ENCODE measurements at regions not wholly inside any gene's neighbourhood (a gene's known extent, or its start where the extent isn't known, plus 50 kb on each side); places are given as distances from the start of the nearest gene placed in this dataset.
"Not testable (repeated sequence)": the region's sequence is repeated elsewhere in the genome, so short reads cannot be mapped to it uniquely, and the experiment has no call there.

GRCh38 chr15:36029606-36030210 is 483.7 kb upstream of the DPH6 start:
- Histone ChIP-seq H3K9me3 (no peaks in the 10 kb centered on the region), H3K4me3 (no peak overlapping the region), H3K27me3 (no peaks in the 10 kb centered on the region), H3K36me3 (no peaks in the 10 kb centered on the region), H3K27ac (no peak overlapping the region), H3K4me1 (no peaks in the 10 kb centered on the region)
- DNase-seq (ENCODE audit: extremely low spot score in 2 of 2), result no peak
- no peak for TF ChIP-seq CTCF (IDR thresholded peaks at IDR 0.05)
- TF ChIP-seq POLR2A (IDR thresholded peaks at IDR 0.05), result no peak
- TF ChIP-seq POLR2AphosphoS5 (IDR thresholded peaks at IDR 0.05; ENCODE audit: insufficient read depth in 1 of 2, low read depth in 1 of 2), result no peak
- intact Hi-C loops (cut with DNase I), result no loop called here

GRCh38 chr15:36039996-36040572 is 494.1 kb upstream of the DPH6 start:
- DNase-seq (ENCODE audit: extremely low spot score in 2 of 2), result no peak
- Histone ChIP-seq H3K36me3 (no peaks in the 10 kb centered on the region), H3K27me3 (no peaks in the 10 kb centered on the region), H3K9me3 (no peaks in the 10 kb centered on the region), H3K4me1 (no peaks in the 10 kb centered on the region), H3K4me3 (no peak overlapping the region), H3K27ac (no peak overlapping the region)
- TF ChIP-seq CTCF (IDR thresholded peaks at IDR 0.05) (no peak), POLR2A (IDR thresholded peaks at IDR 0.05) (no peak), POLR2AphosphoS5 (IDR thresholded peaks at IDR 0.05; ENCODE audit: insufficient read depth in 1 of 2, low read depth in 1 of 2) (no peak)
- intact Hi-C loops (cut with DNase I), result no loop called here

GRCh38 chr15:36047018-36047716 is 501.2 kb upstream of the DPH6 start:
- intact Hi-C loops (cut with DNase I); DNase-seq (ENCODE audit: extremely low spot score in 2 of 2); H3K9me3 ChIP-seq; H3K4me3 ChIP-seq; H3K27me3 ChIP-seq; H3K4me1 ChIP-seq; H3K36me3 ChIP-seq; H3K27ac ChIP-seq: not testable (repeated sequence)

GRCh38 chr15:36050899-36051298 is 504.9 kb upstream of the DPH6 start:
- H3K27ac ChIP-seq, result no peak overlapping the region
- no peak for DNase-seq (ENCODE audit: extremely low spot score in 2 of 2)
- no peak for TF ChIP-seq POLR2AphosphoS5 (IDR thresholded peaks at IDR 0.05; ENCODE audit: insufficient read depth in 1 of 2, low read depth in 1 of 2)
- TF ChIP-seq POLR2A (IDR thresholded peaks at IDR 0.05), result no peak
- no peak for TF ChIP-seq CTCF (IDR thresholded peaks at IDR 0.05)
- H3K36me3 ChIP-seq, result no peaks in the 10 kb centered on the region
- H3K27me3 ChIP-seq, result no peaks in the 10 kb centered on the region
- intact Hi-C loops (cut with DNase I), result loop anchor here (5.0 kb wide), 1 partner anchor 1296 kb away; no protein-coding TSS in a partner anchor
- no peaks in the 10 kb centered on the region for H3K9me3 ChIP-seq
- no peak overlapping the region for H3K4me3 ChIP-seq
- H3K4me1 ChIP-seq, result no peaks in the 10 kb centered on the region

GRCh38 chr15:36052641-36053040 is 506.7 kb upstream of the DPH6 start:
- H3K36me3 ChIP-seq; H3K9me3 ChIP-seq; H3K27ac ChIP-seq; H3K27me3 ChIP-seq; H3K4me3 ChIP-seq; DNase-seq (ENCODE audit: extremely low spot score in 2 of 2); H3K4me1 ChIP-seq: not testable (repeated sequence)
- intact Hi-C loops (cut with DNase I), result loop anchor here (5.0 kb wide), 1 partner anchor 1295 kb away; no protein-coding TSS in a partner anchor

GRCh38 chr15:36053746-36054145 is 507.8 kb upstream of the DPH6 start:
- Histone ChIP-seq H3K36me3 (no peaks in the 10 kb centered on the region), H3K27me3 (no peaks in the 10 kb centered on the region), H3K4me3 (no peak overlapping the region), H3K4me1 (no peaks in the 10 kb centered on the region), H3K27ac (no peak overlapping the region), H3K9me3 (no peaks in the 10 kb centered on the region)
- no peak for DNase-seq (ENCODE audit: extremely low spot score in 2 of 2)
- intact Hi-C loops (cut with DNase I), result loop anchor here (5.0 kb wide), 1 partner anchor 1294 kb away; no protein-coding TSS in a partner anchor
- TF ChIP-seq POLR2AphosphoS5 (IDR thresholded peaks at IDR 0.05; ENCODE audit: insufficient read depth in 1 of 2, low read depth in 1 of 2) (no peak), CTCF (IDR thresholded peaks at IDR 0.05) (no peak), POLR2A (IDR thresholded peaks at IDR 0.05) (no peak)

Measured in vagina (tissue), 2 donors.